Activated naive CD8-positive, alpha-beta T cell treated with anti-CD3 and anti-CD28 coated beads, Interleukin-2, amount 10 ng/mL, durations not matched to agents 7 days and 5 days (primary cell): ENCODE measurements at regions not wholly inside any gene's neighbourhood (a gene's known extent, or its start where the extent isn't known, plus 50 kb on each side); places are given as distances from the start of the nearest gene placed in this dataset.
"Not testable (repeated sequence)": the region's sequence is repeated elsewhere in the genome, so short reads cannot be mapped to it uniquely, and the experiment has no call there.

ENCODE experiments used
- ATAC-seq: fragments of 150-1000 bp; cut with Tn5 transposase; one replicate; pipeline ENCODE4 v1.10.0; 2021; ENCODE audit warnings: low read depth, moderate library complexity
- POLR2A ChIA-PET: fragments of 350-600 bp; sonication (Branson Sonifier 250); formaldehyde crosslinking; loops from one replicate; lab custom pipeline; 2021; ENCODE audit warnings: antibody characterized with exemption; lab: Charles Lee
- DNase-seq: peaks from one replicate; pipeline ENCODE4 v3.0.0; 2021
- H3K27ac Mint-ChIP-seq: one replicate; pipeline ENCODE4 v1.8.0; 2022; ENCODE audit warnings: mild to moderate bottlenecking, mixed read lengths
- H3K27me3 Mint-ChIP-seq: one replicate; pipeline ENCODE4 v1.8.0; 2022; ENCODE audit warnings: mild to moderate bottlenecking, moderate library complexity, mixed read lengths
- H3K36me3 Mint-ChIP-seq: one replicate; pipeline ENCODE4 v1.8.0; 2021; ENCODE audit warnings: mild to moderate bottlenecking, mixed read lengths
- H3K4me1 Mint-ChIP-seq: one replicate; pipeline ENCODE4 v1.8.0; 2021; ENCODE audit warnings: mixed read lengths
- H3K4me3 Mint-ChIP-seq: one replicate; pipeline ENCODE4 v1.8.0; 2022; ENCODE audit warnings: mild to moderate bottlenecking, moderate library complexity, mixed read lengths
- H3K9me3 Mint-ChIP-seq: one replicate; pipeline ENCODE4 v1.8.0; 2021; ENCODE audit warnings: mixed read lengths

DNA sequence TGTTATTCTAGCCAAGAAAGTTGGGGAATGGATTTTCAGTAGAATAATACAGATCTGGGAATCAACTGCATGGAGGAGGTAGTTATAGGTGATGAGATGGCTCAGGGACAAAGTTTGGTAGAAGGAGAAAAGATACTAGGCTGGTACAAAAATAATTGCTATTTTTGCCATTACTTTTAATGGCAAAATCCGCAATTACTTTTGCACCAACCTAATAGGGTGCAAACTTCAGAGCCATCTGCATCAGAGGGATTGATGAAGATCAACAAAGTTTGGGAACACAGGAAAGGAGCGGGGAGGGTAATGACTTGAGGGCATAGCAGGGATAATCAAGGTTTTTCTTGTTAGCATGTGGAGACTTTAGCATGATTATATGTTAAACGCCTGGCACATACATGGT lies 178.7 kb upstream of the ROPN1B start:
- POLR2A ChIA-PET, DNase-seq: not testable (repeated sequence)
- peaks cover 13% of the 10 kb centered on the region for H3K27me3 Mint-ChIP-seq

GRCh38 chr3:125791021-125791420 lies 178.0 kb upstream of the ROPN1B start:
- H3K36me3 Mint-ChIP-seq, H3K4me1 Mint-ChIP-seq, H3K4me3 Mint-ChIP-seq, H3K27ac Mint-ChIP-seq, ATAC-seq, POLR2A ChIA-PET, DNase-seq, H3K9me3 Mint-ChIP-seq: not testable (repeated sequence)
- H3K27me3 Mint-ChIP-seq: peaks cover 13% of the 10 kb centered on the region

More for the DNA sequence above, 178.7 kb upstream of the ROPN1B start:
- not testable (repeated sequence) for H3K9me3 Mint-ChIP-seq, H3K4me3 Mint-ChIP-seq, H3K36me3 Mint-ChIP-seq, ATAC-seq, H3K4me1 Mint-ChIP-seq, H3K27ac Mint-ChIP-seq

DNA sequence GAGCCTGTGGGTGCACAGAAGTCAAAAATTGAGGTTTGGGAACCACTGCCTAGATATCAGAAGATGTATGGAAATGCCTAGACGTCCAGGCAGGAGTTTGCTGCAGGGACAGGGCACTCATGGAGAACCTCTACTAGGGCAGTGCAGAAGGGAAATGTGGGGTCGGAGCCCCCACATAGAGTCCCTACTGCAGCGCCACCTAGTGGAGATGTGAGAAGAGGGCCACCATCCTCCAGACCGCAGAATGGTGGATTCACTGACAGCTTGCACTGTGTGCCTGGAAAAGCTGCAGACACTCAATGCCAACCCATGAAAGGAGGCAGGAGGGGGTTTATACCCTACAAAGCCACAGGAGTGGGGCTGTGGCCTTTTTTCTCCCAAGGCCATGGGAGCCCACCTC lies 159.0 kb upstream of the ROPN1B start:
- H3K9me3 Mint-ChIP-seq: peaks cover 20% of the 10 kb centered on the region
- ATAC-seq, H3K36me3 Mint-ChIP-seq, H3K4me3 Mint-ChIP-seq, H3K27ac Mint-ChIP-seq, DNase-seq, H3K27me3 Mint-ChIP-seq, POLR2A ChIA-PET, H3K4me1 Mint-ChIP-seq: not testable (repeated sequence)

DNA sequence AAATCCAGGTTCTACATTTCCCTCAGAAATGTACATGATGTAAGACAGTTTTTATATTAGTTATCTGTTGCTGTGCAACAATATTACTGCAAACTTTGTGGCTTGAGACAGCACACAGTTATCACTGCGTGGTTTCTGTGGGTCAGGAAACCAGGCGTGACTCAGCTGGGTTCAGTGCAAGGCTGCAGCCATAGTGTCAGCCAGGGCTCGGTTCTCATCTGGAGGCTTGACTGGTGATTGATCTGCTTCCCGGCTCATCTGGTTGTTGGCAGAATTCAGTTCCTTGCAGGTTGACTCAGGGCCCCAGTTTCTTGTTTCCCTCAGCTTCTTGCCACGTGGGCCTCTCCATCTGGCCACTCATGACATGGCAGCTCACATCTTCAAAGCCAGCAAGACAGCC lies 146.8 kb upstream of the ROPN1B start:
- H3K27me3 Mint-ChIP-seq, DNase-seq, H3K27ac Mint-ChIP-seq, ATAC-seq, H3K4me3 Mint-ChIP-seq, POLR2A ChIA-PET, H3K4me1 Mint-ChIP-seq, H3K36me3 Mint-ChIP-seq: not testable (repeated sequence)
- peaks cover 11% of the 10 kb centered on the region for H3K9me3 Mint-ChIP-seq

- peaks cover 18% of the 10 kb centered on the region for H3K9me3 Mint-ChIP-seq
Measured at GRCh38 chr3:125831005-125831750, 137.8 kb upstream of the ROPN1B start.

GRCh38 chr3:125835562-125835961 lies 133.4 kb upstream of the ROPN1B start:
- DNase-seq, H3K27me3 Mint-ChIP-seq, H3K9me3 Mint-ChIP-seq, H3K27ac Mint-ChIP-seq, ATAC-seq, POLR2A ChIA-PET, H3K4me1 Mint-ChIP-seq, H3K4me3 Mint-ChIP-seq, H3K36me3 Mint-ChIP-seq: not testable (repeated sequence)

More at GRCh38 chr3:125831005-125831750, 137.8 kb upstream of the ROPN1B start:
- POLR2A ChIA-PET, H3K4me3 Mint-ChIP-seq, H3K27me3 Mint-ChIP-seq, H3K4me1 Mint-ChIP-seq, H3K27ac Mint-ChIP-seq, DNase-seq, ATAC-seq, H3K36me3 Mint-ChIP-seq: not testable (repeated sequence)

DNA sequence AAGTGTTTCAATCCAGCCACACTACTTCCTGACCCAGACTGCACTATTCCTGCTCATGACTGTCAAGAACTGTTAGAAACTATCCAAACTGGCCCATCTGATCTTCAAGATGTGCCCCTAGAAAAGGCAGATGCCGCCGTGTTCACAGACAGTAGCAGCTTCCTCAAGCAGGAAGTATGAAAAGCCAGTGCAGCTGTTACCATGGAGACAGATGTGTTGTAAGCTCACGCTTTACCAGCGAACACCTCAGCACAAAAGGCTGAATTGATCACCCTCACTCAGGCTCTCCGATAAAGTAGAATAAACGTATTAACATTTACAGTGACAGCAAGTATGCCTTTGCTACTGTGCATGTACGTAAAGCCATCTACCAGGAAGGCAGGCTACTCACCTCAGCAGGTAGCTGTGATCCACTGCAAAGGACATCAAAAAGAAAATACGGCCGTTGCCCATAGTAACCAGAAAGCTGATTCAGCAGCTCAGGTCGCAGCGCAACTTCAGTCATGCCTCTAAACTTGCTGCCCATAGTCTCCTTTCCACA lies 132.9 kb upstream of the ROPN1B start:
- DNase-seq, H3K9me3 Mint-ChIP-seq, H3K4me3 Mint-ChIP-seq, POLR2A ChIA-PET, H3K36me3 Mint-ChIP-seq, H3K4me1 Mint-ChIP-seq, H3K27ac Mint-ChIP-seq, ATAC-seq, H3K27me3 Mint-ChIP-seq: not testable (repeated sequence)

DNA sequence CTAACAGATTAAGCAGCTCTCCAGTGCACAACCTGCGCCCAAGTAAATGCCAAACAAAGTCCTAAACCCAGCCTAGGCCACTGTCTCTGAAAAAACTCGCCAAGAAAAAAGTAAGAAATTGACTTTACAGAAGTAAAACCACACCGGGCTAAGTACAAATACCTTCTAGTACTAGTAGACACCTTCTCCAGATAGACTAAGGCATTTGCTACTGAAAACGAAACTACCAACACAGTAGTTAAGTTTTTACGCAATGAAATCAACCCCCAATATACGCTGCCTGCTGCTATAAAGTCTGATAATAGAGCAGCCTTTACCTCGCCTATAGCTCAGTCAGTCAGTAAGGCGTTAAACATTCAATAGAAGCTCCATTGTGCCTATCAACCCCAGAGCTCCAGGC lies 132.2 kb upstream of the ROPN1B start:
- H3K27me3 Mint-ChIP-seq, H3K9me3 Mint-ChIP-seq, H3K4me1 Mint-ChIP-seq, H3K27ac Mint-ChIP-seq, ATAC-seq, DNase-seq, POLR2A ChIA-PET, H3K4me3 Mint-ChIP-seq, H3K36me3 Mint-ChIP-seq: not testable (repeated sequence)

GRCh38 chr3:125838857-125839256 lies 130.1 kb upstream of the ROPN1B start:
- not testable (repeated sequence) for ATAC-seq, H3K36me3 Mint-ChIP-seq

DNA sequence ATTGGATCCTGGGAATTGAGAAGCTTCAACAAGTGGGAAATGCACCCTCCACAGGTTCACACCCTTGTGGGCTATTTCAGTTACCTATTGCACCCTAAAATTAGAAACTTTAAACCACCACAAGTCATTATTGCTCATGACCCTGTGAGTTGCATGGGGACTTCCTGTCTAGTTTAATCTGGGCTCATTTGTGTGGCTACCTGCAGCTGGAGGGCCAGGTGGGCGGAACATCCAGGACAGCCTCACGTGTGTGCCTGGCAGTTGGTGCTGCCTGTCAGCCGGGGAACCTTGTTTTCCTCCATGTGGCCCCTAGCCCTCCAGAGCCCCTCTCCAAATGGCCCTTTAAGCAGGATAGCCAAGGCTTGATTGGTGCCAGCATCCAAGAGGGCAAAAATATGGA lies 128.5 kb upstream of the ROPN1B start:
- DNase-seq, ATAC-seq, H3K27ac Mint-ChIP-seq, H3K36me3 Mint-ChIP-seq, H3K27me3 Mint-ChIP-seq, H3K4me3 Mint-ChIP-seq, H3K4me1 Mint-ChIP-seq, POLR2A ChIA-PET, H3K9me3 Mint-ChIP-seq: not testable (repeated sequence)

More at GRCh38 chr3:125838857-125839256, 130.1 kb upstream of the ROPN1B start:
- H3K9me3 Mint-ChIP-seq, H3K27ac Mint-ChIP-seq, POLR2A ChIA-PET, H3K27me3 Mint-ChIP-seq, H3K4me3 Mint-ChIP-seq, DNase-seq, H3K4me1 Mint-ChIP-seq: not testable (repeated sequence)

DNA sequence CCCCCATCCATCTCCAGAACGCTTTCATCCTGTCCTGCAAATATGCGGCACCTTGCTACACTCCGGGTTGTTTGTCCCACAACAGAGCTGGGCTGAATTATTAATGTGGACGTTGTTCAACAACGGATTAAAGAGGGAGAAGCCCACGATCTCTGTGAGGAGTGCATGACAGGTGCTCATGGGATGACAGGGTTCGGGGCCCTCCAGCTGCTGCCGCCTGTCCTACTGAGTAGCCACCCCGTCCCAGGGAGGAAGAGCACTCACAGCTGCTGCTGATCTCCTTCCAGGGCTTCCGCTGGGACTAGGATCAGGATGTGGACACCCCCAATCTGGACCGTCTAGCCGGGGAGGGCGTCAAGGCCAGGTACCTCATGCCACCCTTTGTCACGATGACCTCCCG lies 121.0 kb upstream of the ROPN1B start:
- H3K4me3 Mint-ChIP-seq, ATAC-seq, POLR2A ChIA-PET, H3K27me3 Mint-ChIP-seq, H3K4me1 Mint-ChIP-seq, H3K9me3 Mint-ChIP-seq, H3K27ac Mint-ChIP-seq, DNase-seq, H3K36me3 Mint-ChIP-seq: not testable (repeated sequence)

- ATAC-seq, H3K4me1 Mint-ChIP-seq, H3K27me3 Mint-ChIP-seq, H3K9me3 Mint-ChIP-seq, DNase-seq, POLR2A ChIA-PET, H3K27ac Mint-ChIP-seq, H3K4me3 Mint-ChIP-seq, H3K36me3 Mint-ChIP-seq: not testable (repeated sequence)
Measured at GRCh38 chr3:125855006-125855405, 114.0 kb upstream of the ROPN1B start.

GRCh38 chr3:125860547-125860946 lies 108.4 kb upstream of the ROPN1B start:
- H3K4me1 Mint-ChIP-seq, ATAC-seq, POLR2A ChIA-PET, H3K27ac Mint-ChIP-seq, H3K27me3 Mint-ChIP-seq, DNase-seq, H3K36me3 Mint-ChIP-seq, H3K9me3 Mint-ChIP-seq, H3K4me3 Mint-ChIP-seq: not testable (repeated sequence)

GRCh38 chr3:125862841-125863254 lies 106.1 kb upstream of the ROPN1B start:
- H3K9me3 Mint-ChIP-seq, H3K27ac Mint-ChIP-seq, H3K4me1 Mint-ChIP-seq, H3K4me3 Mint-ChIP-seq, POLR2A ChIA-PET, H3K27me3 Mint-ChIP-seq, H3K36me3 Mint-ChIP-seq, ATAC-seq, DNase-seq: not testable (repeated sequence)
